ENCODE measurements at regions not wholly inside any gene's neighbourhood (a gene's known extent, or its start where the extent isn't known, plus 50 kb on each side); places are given as distances from the start of the nearest gene placed in this dataset.

DNA sequence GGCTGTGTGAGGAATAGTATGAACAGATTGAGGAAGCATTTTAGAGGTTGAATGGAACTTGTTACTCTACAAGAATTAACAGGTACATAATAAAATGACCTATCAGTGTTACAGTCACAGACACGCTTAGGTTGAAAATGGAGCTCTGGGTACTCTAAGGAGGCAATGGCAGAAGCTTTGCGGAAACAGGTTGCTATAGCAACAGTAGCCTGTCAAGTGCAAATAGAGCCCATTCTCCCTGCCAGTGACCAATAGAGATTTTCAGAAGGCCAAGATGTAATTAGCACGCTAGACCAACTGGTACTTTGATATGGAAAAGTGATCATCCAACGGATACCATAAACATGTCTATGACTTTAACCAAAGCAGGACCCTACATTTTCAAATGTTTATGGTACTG is 148.5 kb upstream of the FREM2 start:
- ChIA-PET POLR2A (no interaction called here), SMC1A (ENCODE audit: uncharacterized antibody, unreplicated experiment) (no interaction called here), RAD21 (ENCODE audit: unreplicated experiment) (no interaction called here), CTCF (no interaction called here)
- Histone ChIP-seq H3K9ac (ENCODE audit: control insufficient read depth, insufficient read depth, low read length) (no peak overlapping the region), H3K4me3 (no peak overlapping the region), H3K27me3 (replicated peaks in 1 of 2; ENCODE audit: control insufficient read depth in 2 of 2, insufficient read depth in 2 of 2, low read length in 1 of 2) (no peaks in the 10 kb centered on the region), H2AFZ (ENCODE audit: control insufficient read depth, low read depth, low read length) (no peak overlapping the region), H3K79me2 (ENCODE audit: control insufficient read depth, insufficient read depth, low read length) (no peaks in the 10 kb centered on the region), H3K4me2 (ENCODE audit: control insufficient read depth, insufficient read depth) (no peak overlapping the region), H4K20me1 (ENCODE audit: control insufficient read depth, insufficient read depth) (no peaks in the 10 kb centered on the region), H3K27ac (ENCODE audit: control insufficient read depth, insufficient read depth) (no peak overlapping the region), H3K36me3 (ENCODE audit: control insufficient read depth in 2 of 2, insufficient read depth in 2 of 2, low read length in 1 of 2) (no peaks in the 10 kb centered on the region), H3K4me1 (ENCODE audit: control insufficient read depth, insufficient read depth, low read length) (no peaks in the 10 kb centered on the region), H3K9me3 (replicated peaks; ENCODE audit: control insufficient read depth, insufficient read depth, low read length) (no peaks in the 10 kb centered on the region)
- intact Hi-C loops (cut with micrococcal nuclease; ENCODE audit: unreplicated experiment) = no loop called here
- 58% methylated on average over 4 of the region's 4 CpGs for WGBS (ENCODE audit: insufficient coverage, insufficient replicate concordance, low lambda C conversion rate, missing lambda C conversion rate)
- FAIRE-seq (no peak), ATAC-seq (no peak; the same call in 2 of the 3 replicates), DNase-seq (ENCODE audit: low read depth, low spot score) (no peak)
- in situ Hi-C loops (cut with MboI) = no loop called here
- no TSS peak for BruUV-seq (replicated peaks)
- no peak for TF ChIP-seq ZNF207 (IDR thresholded peaks at IDR 0.05; ENCODE audit: borderline replicate concordance)
- TF ChIP-seq ZNF24 (IDR thresholded peaks at IDR 0.05) = no peak

DNA sequence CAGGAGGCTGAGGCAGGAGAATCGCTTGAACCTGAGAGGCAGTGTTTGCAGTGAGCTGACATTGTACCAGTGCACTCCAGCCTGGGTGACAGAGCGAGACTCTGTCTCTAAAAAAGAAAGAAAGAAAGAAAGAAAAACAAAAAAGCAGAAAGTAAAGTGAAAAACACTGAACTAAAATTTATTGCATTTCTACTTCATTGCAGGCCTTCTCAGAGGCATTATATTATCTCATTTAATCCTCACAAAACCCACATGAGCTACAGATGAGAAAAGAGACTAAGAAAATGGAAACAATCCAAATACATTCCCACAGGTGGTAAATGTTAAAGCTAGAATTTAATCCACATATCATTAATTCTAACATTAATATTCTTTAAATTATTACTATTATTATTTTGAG is 147.2 kb upstream of the FREM2 start:
- SMC1A ChIA-PET (ENCODE audit: uncharacterized antibody, unreplicated experiment) = no interaction called here
- Histone ChIP-seq H3K4me1 (ENCODE audit: control insufficient read depth, insufficient read depth, low read length) (no peaks in the 10 kb centered on the region), H2AFZ (ENCODE audit: control insufficient read depth, low read depth, low read length) (no peak overlapping the region), H3K9me3 (replicated peaks; ENCODE audit: control insufficient read depth, insufficient read depth, low read length) (no peaks in the 10 kb centered on the region), H3K27ac (ENCODE audit: control insufficient read depth, insufficient read depth) (no peak overlapping the region), H3K36me3 (ENCODE audit: control insufficient read depth in 2 of 2, insufficient read depth in 2 of 2, low read length in 1 of 2) (no peaks in the 10 kb centered on the region), H3K4me2 (ENCODE audit: control insufficient read depth, insufficient read depth) (no peak overlapping the region), H4K20me1 (ENCODE audit: control insufficient read depth, insufficient read depth) (no peaks in the 10 kb centered on the region), H3K27me3 (replicated peaks in 1 of 2; ENCODE audit: control insufficient read depth in 2 of 2, insufficient read depth in 2 of 2, low read length in 1 of 2) (no peaks in the 10 kb centered on the region), H3K4me3 (no peak overlapping the region), H3K79me2 (ENCODE audit: control insufficient read depth, insufficient read depth, low read length) (no peaks in the 10 kb centered on the region), H3K9ac (ENCODE audit: control insufficient read depth, insufficient read depth, low read length) (no peak overlapping the region)
- no TSS peak for BruUV-seq (replicated peaks)
- RAD21 ChIA-PET (ENCODE audit: unreplicated experiment) = no interaction called here
- DNase-seq (ENCODE audit: low read depth, low spot score) (no peak), FAIRE-seq (no peak), ATAC-seq (no peak)
- CTCF ChIA-PET = no interaction called here
- intact Hi-C loops (cut with micrococcal nuclease; ENCODE audit: unreplicated experiment) (no loop called here), in situ Hi-C loops (cut with MboI) (no loop called here)
- POLR2A ChIA-PET = no interaction called here
- 44% methylated on average over 2 of the region's 2 CpGs for WGBS (ENCODE audit: insufficient coverage, insufficient replicate concordance, low lambda C conversion rate, missing lambda C conversion rate)
- TF ChIP-seq SIN3A (IDR thresholded peaks at IDR 0.05; ENCODE audit: low read depth, low read length) (no peak), NR2C1 (IDR thresholded peaks at IDR 0.05) (no peak), EGR1 (IDR thresholded peaks at IDR 0.05; ENCODE audit: borderline replicate concordance in 1 of 2, low read depth in 2 of 2, low read length in 2 of 2) (no peak), HDAC6 (IDR thresholded peaks at IDR 0.05; ENCODE audit: unreplicated experiment) (no peak), SMAD5 (IDR thresholded peaks at IDR 0.05; ENCODE audit: low read depth) (no peak), MEF2B (IDR thresholded peaks at IDR 0.05; ENCODE audit: partially characterized antibody, poor library complexity, severe bottlenecking) (no peak), CHD4 (IDR thresholded peaks at IDR 0.05) (no peak), ETV6 (conservative IDR thresholded peaks at IDR 0.05 in 1 of 2, IDR thresholded peaks at IDR 0.05 in 1 of 2; ENCODE audit: borderline replicate concordance in 1 of 2, low read depth in 1 of 2) (no peak), JUNB (IDR thresholded peaks at IDR 0.05) (no peak), MTA3 (IDR thresholded peaks at IDR 0.05; ENCODE audit: borderline replicate concordance, low read length) (no peak), NFIC (IDR thresholded peaks at IDR 0.05; ENCODE audit: low read depth, low read length) (no peak)
- TF ChIP-seq, protein P1, sequence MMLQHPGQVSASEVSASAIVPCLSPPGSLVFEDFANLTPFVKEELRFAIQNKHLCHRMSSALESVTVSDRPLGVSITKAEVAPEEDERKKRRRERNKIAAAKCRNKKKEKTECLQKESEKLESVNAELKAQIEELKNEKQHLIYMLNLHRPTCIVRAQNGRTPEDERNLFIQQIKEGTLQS (IDR thresholded peaks at IDR 0.05; ENCODE audit: borderline replicate concordance, extremely low read depth, low read depth, low read length) = no peak
- TF ChIP-seq, protein P2, sequence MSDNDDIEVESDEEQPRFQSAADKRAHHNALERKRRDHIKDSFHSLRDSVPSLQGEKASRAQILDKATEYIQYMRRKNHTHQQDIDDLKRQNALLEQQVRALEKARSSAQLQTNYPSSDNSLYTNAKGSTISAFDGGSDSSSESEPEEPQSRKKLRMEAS (IDR thresholded peaks at IDR 0.05; ENCODE audit: low read depth, low read length) = no peak
- TF ChIP-seq, protein P3, sequence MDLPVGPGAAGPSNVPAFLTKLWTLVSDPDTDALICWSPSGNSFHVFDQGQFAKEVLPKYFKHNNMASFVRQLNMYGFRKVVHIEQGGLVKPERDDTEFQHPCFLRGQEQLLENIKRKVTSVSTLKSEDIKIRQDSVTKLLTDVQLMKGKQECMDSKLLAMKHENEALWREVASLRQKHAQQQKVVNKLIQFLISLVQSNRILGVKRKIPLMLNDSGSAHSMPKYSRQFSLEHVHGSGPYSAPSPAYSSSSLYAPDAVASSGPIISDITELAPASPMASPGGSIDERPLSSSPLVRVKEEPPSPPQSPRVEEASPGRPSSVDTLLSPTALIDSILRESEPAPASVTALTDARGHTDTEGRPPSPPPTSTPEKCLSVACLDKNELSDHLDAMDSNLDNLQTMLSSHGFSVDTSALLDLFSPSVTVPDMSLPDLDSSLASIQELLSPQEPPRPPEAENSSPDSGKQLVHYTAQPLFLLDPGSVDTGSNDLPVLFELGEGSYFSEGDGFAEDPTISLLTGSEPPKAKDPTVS (IDR thresholded peaks at IDR 0.05; ENCODE audit: low read depth, low read length) = no peak

Data from GM12878 (cell line).